NCI-H2171 (cell line): ENCODE measurements at regions not wholly inside any gene's neighbourhood (a gene's known extent, or its start where the extent isn't known, plus 50 kb on each side); places are given as distances from the start of the nearest gene placed in this dataset.
"Not testable (repeated sequence)": the region's sequence is repeated elsewhere in the genome, so short reads cannot be mapped to it uniquely, and the experiment has no call there.

Experiments
- DNase-seq: peaks from one replicate; lab custom pipeline; 2025; lab: John Stamatoyannopoulos, UW

DNA sequence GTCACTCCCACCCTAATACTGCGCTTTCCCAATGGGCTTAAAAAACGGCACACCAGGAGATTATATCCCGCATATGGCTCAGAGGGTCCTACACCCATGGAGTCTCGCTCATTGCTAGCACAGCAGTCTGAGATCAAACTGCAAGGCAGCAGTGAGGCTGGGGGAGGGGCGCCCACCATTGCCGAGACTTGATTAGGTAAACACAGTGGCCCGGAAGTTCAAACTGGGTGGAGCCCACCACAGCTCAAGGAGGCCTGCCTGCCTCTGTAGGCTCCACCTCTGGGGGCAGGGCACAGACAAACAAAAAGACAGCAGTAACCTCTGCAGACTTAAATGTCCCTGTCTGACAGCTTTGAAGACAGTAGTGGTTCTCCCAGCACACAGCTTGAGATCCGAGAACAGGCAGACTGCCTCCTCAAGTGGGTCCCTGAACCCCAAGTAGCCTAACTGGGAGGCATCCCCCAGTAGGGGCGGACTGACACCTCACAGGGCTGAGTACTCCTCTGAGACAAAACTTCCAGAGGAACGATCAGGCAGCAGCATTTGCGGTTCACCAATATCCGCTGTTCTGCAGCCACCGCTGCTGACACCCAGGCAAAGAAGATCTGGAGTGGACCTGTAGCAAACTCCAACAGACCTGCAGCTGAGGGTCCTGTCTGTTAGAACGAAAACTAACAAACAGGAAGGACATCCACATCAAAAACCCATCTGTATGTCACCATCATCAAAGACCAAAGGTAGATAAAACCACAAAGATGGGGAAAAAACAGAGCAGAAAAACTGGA is 1085.6 kb upstream of the FANCL start:
- not testable (repeated sequence) for DNase-seq

DNA sequence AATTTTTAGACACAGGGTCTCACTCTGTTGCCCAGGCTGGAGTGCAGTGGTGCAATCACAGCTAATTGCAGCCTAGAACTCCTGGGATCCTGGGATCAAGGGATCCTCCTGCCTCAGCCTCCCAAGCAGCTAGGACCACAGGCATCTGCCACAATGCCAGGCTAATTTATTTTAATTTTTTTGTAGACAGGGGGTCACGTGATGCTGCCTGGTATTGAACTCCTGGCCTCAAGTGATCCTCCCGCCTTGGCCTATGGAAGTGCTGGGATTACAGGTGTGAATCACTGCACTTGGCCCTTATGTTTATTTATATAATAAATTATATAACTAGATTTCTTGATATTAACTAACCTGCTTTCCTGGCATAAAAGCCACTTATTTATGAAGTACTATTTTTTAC is 1081.7 kb upstream of the FANCL start:
- DNase-seq = no peak

DNA sequence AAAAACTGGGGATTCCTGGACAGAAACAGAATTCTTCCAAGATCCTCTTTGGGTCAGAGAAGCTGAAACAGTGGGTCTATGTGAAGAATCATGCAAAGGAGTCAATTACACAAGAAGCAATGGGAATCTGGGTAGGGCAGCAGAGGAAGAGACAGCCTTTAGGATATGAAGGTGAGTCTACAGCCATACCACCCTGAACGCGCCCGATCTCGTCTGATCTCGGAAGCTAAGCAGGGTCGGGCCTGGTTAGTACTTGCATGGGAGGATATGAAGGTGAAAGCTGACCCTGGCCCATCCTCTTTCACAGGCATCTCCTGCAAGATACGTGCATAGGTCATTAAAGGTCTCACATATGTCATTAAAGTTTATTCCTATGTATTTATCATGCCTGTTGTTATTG is 1080.9 kb upstream of the FANCL start:
- DNase-seq = no peak

DNA sequence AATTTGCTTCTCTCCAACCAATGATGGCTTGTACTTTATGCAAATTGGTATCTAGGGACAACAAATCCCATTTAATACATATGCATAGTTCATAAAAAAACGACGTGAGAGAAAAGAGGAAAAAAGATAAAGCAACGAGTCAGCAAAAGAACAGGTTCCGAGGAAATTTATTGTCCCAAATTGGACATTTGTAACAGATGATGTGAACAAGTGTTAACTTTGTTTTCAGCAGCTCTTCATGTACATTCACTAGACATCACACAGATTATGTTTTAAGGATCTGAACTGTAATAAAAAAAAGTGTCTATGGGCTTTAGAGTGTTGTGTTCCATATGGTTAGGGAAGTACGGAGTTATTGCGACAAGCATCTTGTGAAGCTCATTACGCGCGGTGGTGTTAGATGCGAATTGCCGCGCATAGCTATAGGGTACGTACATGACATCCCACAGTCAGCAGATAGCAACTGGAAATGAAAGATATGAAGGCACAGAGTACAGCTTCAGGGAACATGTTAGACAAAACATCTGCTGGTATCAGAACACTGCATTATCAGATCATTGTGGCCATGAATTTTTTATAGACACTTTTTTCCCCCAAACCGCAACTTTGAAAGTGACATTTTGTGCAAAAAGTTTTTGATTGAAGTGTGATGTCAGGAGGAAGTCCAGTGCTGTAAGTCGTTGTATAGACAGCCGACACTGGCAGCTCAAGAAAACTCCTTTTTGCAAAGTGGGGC is 1073.1 kb upstream of the FANCL start:
- DNase-seq = no peak

DNA sequence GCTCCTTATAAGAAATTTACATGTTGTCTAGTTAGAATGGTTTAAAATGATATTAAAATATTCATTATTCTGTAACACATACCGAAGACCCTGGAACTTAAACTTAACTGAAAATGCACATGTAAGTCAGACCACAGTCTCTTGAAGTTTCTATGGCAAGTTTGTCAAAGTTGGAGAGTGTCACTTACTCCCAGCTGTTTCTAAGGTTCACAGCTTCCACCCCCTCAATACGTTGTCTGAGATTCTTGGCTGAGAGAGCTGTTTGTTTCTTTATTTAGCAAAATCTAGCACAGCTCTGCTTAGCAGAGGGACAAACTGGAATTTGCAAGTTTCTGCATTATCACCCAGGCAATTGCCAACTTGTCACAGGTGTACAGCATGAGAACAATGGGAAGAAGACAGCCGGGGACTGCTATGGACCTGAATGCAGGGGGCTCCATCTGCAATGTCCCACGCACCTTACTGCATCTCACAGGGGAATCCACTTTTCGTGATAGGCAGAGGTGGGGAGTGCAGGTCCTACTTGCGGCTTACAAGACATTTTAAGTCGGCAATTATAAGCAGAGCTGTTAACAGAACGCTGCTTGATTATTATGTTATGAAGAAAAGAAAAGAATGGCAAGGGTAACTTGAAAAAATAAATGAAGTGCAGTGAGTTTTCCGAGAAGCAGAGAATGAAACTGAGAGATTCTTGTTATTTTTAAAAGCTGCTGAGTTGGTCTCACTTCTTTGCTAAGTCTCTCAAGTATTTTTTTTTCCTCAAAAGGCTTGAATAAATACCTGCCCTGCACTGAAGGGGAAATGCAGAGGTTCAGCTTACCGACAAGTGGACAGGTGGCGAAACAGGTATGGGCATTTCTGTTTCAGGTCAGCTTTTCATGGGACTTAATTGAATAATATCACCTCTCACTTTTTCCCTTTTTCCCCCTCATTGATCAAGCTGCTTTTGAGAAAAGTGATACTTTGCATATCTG is 1072.1 kb upstream of the FANCL start:
- no peak for DNase-seq

DNA sequence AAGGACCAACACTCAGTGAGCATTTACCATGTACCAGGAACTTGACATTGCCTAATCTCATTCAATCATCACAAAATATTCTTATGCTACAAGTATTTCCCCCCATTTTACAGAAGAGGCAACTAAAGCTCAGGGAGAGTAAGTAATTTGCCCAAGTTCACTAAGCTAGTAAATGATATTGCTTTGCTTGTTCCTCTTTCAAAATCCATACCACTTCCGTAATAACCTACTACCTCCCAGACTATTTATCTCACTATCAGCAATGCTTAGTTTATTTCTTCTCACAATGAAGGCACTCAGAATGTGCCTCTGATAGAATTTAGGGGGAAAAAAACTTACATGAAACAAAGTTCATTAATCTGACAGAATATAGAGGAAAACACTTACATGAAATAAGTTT is 1070.9 kb upstream of the FANCL start:
- DNase-seq = no peak

DNA sequence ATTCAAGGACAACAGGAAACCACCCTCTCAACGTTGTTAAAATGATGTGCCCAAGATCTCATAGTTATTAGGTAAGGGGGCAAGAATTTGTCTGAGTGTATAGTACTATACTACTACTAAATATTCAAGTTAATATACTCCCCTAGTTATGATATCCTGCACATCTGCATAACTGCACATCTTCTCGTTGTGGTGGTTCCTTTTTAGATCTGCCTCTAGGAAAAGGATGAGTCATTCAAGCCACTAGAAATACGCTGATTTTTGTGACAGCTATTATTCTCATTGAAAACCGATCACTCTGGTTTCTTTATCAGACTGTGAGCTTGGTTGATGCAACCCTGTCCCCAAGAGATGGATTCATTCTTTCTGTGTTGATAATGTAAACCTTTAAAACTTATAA is 1067.0 kb upstream of the FANCL start:
- no peak for DNase-seq

DNA sequence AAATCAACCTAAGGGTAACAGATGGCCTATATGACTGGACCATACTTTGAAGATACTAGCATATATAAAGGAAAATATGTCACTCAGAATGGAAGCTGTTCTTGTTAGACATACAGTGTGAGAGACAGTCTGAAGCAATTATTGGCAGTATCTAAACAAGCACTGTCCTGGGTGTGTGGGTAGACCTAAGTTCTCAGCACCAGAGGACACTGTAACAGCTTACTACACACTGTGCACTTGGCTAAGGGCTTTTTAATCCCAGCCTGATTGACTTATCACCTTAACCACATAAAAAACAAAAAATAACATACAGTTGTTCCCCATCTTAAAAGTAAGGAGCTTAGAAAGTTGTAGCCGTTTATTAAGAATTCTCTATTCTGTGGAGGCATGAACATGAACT is 1066.1 kb upstream of the FANCL start:
- no peak for DNase-seq

DNA sequence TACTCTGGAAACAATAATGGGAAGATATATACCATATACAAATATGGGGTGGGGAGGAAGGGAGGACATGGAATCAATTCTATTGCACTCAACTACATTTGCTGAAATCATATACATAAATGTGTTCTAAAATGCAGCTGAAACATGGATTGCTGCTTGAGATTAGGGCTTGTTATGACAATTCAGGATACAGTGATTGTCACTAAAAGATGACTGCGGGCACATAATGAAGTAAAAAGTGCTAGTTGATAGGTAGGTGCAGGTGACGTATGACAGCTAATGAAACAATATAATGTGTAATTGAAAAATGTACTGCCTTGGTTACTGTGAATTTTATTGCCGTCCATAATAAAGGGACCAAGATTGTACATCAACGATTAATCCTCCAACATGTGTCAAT is 1062.1 kb upstream of the FANCL start:
- DNase-seq = no peak

DNA sequence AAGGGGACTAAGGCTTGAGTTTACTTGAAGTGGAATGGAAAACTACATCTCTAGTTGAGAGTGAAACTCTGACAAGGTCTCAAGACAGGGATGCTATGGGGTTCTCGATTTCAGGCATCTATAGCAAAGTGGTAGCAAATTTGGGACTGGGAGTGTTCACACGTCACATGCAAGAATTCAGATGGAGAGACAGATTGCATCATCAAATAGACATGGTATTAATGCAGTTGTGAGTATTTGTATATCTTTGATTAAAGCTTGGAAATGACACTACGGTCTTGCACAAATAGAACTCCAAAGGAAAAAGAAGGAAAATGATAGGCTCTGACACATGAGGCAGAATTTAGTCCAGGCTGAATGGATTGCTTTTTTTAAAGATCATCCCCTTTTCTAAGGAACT is 1061.6 kb upstream of the FANCL start:
- no peak for DNase-seq

DNA sequence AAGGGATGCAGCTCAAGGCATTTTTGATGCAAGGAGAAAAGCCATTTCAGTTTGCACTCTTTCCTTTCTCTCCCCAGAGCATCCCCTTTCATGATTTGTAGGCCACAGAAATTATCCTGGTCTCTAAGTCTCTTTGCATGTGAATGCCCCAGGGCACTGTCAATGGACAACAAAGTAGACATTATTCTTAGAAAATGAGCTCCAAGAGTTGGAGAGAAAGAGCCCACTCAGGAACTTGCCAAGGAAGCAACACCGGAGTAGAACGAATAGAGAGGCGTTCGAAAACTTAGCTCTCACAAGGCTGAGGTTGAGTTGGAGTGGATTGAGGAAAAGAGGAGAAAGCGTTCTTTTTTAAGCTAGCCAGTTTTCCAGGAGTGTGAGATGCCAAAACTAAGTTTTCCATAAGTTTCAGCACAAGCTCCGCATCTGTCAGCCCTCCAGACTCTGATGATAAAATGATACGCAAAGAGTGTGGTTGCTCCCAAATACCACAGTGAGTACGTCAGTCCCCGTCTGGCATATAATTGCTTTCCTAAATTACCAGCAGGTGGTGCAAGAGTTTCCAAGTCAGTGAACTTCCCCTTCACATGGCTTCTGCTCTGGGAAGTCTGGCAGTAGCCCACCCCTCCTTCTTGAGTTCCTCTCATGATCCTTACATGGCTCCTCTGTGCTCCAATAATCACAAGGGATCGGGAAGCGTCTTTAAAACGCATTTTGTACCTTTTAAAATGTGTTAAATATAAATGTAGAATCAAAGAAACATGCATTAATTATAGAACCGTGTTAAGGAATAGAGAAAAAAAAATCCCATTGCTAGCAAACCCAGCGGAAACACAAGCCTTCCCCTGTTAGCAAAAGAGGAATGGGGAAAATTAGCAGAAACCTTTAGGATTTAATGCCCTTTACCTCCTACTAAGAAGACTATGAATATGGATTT is 1060.6 kb upstream of the FANCL start:
- DNase-seq = peak; percentile 69

DNA sequence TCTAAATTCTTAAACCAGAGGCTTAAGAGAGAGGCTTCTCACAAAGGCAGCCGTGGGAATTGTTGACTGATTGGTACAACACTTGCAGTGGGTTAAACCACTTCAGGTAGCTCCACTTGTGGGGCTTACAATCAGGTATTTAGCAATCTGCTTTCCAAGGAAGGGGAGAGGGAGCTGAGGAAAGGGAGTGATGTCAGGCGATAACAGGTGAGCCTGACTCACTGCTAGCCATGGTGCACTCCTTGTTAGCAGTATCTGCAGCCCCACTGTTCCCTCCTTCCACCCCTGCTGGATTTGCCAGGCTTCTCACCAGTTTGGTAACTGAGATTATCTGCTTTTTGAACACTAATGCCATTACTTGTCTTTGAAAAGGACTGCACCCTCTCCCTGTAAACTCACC is 1056.7 kb upstream of the FANCL start:
- peak; percentile 12 for DNase-seq

DNA sequence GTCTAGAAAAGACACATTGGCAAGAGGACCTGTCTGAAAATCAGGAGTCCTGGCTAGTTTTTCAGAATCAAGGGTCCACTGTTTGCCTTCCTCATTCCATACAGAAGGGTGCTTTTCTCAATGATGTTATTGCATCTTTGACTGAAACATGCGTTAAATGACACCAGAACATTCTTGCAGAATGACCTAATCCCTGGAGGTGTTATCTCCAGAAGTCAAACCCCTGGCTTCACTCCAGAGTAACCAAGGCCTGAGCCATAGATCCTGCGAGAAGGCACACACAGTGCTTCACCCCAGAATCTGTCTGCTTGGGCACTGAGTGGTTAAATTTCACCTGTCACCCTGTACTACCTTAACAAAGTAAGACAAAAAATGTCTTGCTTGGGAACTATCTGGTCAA is 1055.2 kb upstream of the FANCL start:
- DNase-seq = no peak

DNA sequence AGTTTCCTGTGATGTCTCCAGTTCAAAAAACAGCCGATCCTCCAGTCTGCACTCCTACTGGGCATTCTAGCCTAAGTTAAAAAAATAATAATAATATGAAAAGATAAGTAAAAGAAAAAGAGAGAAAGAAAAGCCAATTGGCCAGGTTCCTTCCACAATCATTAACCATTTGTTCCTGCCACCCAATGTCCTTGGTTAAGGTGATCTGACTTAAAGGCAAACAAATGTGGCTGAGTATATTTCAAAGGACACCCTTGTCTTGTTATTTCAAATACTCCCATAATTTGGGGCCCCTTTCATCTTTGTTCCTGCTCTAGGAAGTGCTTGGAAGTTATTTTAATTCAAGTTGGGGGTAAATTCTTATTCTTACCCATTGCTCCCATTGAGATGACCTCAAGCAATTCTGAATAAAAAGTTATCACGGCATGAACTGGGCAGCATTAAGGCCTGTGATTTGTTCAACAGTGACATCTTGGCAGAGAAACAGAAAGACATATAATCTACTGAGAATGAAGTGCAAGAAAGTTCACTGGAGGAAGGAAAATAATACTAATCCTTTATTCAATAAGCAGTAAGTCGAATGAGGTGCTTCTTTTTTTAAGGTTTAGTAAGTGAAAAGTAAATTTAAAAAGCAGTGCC is 1054.5 kb upstream of the FANCL start:
- no peak for DNase-seq

DNA sequence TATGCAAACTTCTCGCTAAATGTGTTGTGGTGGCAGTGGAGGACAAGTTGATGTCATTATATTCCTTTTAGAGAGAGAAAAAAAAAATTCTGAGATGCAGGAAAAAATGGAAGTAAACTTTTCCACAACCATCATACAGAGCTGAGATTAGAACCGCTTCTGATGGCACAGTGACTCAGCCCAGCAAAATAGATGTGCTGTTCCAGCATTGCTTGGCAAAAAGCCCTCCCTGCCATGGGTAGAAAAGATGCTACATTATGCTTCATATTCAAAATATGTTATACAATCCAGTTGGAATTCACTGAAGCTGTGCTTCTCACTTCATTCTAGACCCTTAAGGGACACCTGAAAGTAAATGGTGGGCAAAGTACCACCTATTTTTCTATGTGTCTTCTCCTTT is 1047.6 kb upstream of the FANCL start:
- DNase-seq = no peak

DNA sequence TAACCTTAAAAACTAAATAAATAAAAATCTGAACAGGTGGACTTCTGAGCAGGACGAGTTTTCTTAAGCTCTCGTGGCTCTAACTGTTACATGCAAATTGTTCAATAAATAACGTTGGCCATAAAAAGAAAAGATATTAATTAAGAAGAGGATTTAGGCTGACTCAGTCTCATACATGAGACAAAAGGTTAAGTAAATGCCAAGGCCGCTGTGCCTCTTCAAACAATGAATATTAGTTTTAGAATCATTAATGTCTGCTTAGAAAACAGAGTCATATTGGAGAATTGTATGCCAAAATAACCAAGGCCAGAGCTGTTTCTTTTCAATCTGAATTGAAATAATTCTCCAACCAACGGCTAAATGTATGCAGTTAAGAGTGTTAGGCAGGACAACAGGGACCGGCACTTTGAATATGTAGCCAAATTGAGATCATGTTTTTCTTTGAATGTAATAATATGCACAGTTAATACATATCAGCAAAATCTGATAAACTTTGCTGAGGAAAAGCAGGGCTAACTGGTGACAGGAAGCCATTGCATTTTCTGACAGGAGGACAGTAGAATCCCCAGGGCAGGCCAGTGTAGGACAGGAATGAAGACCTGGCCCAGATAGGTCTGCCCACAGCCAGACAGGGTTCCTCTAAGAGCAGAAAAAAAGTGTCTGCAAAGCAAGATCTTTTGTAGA is 1041.4 kb upstream of the FANCL start:
- DNase-seq = no peak

DNA sequence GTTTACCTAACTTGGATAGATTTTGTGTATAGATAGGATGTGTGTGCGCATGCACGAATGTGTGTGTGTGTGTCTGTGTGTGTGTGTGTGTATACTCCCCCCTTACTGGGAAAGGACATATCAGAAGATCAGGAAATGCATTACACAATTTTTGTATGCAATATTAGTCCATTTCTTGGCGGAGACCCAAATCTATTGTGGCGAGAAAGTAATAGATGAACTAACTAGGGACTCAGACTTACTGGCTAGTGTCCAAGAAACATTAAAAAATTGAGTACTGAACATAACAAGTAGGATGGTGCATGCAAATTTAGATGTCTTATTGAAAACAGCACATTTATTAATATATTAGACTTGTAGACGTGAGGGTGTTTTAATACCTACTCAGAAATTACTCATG is 1036.5 kb upstream of the FANCL start:
- DNase-seq = no peak

DNA sequence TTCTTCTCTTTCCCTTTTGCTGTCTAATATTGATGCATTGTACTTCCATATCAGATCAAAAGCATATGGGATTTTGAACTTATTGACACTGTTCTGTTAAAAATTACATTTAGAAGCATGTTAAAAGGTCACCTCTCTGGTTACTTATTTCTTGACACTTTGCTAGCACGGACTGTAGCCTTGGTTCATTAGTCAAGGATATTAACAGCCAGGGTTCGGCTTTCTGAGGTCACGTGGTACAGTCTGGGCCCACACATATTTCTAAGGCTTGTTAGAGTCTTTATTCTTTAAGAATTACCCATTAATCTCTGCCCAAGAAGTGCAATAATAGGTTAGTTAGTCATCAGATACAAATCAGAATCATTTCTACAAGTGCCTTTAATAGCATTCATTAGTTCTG is 1035.8 kb upstream of the FANCL start:
- DNase-seq = no peak

DNA sequence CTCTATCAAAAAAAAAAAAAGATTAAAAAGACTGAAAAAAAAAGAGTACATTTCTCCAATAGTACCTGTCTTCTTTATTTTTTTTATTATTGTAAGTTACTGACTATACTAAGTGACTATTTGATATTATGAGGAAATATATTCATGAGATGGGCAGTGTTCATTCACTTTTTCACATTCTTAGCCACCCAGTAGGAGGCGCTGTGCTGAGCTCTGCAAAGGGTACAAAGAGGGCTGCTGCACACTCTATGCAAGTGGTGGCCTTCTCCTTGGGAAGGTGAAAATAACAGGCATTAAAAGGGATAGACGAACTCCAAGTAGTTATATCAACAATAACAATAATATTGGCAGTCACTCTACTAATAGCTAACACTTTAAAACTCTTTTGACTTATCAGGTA is 1034.9 kb upstream of the FANCL start:
- DNase-seq = no peak

DNA sequence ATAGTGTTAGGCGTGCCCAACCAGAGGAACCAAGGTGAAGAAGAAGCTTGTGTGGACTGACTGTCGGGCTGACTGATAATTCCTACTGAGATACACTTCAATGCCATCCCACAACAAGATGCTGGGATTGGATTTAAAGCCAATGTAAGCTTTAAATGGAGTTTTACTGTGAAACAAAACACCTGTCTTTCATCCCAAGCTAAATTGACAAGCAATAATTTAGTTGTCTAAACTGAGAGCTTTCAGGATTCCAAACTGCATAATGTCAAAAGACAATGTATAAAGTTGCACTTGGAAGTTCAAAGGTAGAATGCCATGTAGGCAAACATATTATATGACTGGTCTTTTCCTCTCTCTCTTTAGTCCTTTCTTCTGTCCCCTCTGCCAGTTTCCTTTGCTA is 1025.3 kb upstream of the FANCL start:
- DNase-seq = no peak
